ENCODE measurements at regions not wholly inside any gene's neighbourhood (a gene's known extent, or its start where the extent isn't known, plus 50 kb on each side); places are given as distances from the start of the nearest gene placed in this dataset.

- TF ChIP-seq CTCF (IDR thresholded peaks at IDR 0.05) = no peak
- TF ChIP-seq EP300 (IDR thresholded peaks at IDR 0.05) = no peak
Measured at GRCh38 chr7:131241386-131241785, 86.3 kb upstream of the MKLN1 start.

Measured in tibial nerve (tissue), 4 donors.